Smooth muscle cell (in vitro differentiated cells): ENCODE measurements at regions not wholly inside any gene's neighbourhood (a gene's known extent, or its start where the extent isn't known, plus 50 kb on each side); places are given as distances from the start of the nearest gene placed in this dataset.

Experiments used
- DNase-seq: peaks from one replicate; lab custom pipeline; 2025; ENCODE audit not compliant: unreplicated experiment; lab: John Stamatoyannopoulos, UW
- H2AFZ ChIP-seq: fragments of 200-600 bp; sonication (generic); 2 replicates; pipeline ENCODE4 v1.6.0; 2016; ENCODE audit warnings: antibody characterized with exemption, low read depth, mild to moderate bottlenecking
- H3F3A ChIP-seq: fragments of 200-600 bp; sonication (generic); 2 replicates; pipeline ENCODE4 v1.6.0; 2017; ENCODE audit warnings: antibody characterized with exemption, low read depth
- H3K27ac ChIP-seq: fragments of 200-600 bp; sonication (generic); 2 replicates; pipeline ENCODE4 v1.5.1; 2016; ENCODE audit warnings: low read depth, mild to moderate bottlenecking
- H3K27me3 ChIP-seq: fragments of 200-600 bp; sonication (generic); 2 replicates; pipeline ENCODE4 v1.6.1; 2016; ENCODE audit warnings: low read depth, mild to moderate bottlenecking
- H3K36me3 ChIP-seq: fragments of 200-600 bp; sonication (generic); 2 replicates; pipeline ENCODE4 v1.5.1; 2016; ENCODE audit warnings: low read depth
- H3K4me1 ChIP-seq: fragments of 200-600 bp; sonication (generic); 2 replicates; pipeline ENCODE4 v1.5.1; 2016; ENCODE audit warnings: low read depth
- H3K4me2 ChIP-seq: fragments of 200-600 bp; sonication (generic); 2 replicates; pipeline ENCODE4 v1.6.0; 2016; ENCODE audit warnings: mild to moderate bottlenecking
- H3K4me3 ChIP-seq: fragments of 200-600 bp; sonication (generic); 2 replicates; pipeline ENCODE4 v1.5.1; 2016; ENCODE audit warnings: mild to moderate bottlenecking
- H3K79me2 ChIP-seq: fragments of 200-600 bp; sonication (generic); 2 replicates; pipeline ENCODE4 v1.6.0; 2016; ENCODE audit warnings: low read depth, mild to moderate bottlenecking
- H3K9ac ChIP-seq: fragments of 200-600 bp; sonication (generic); 2 replicates; pipeline ENCODE4 v1.6.0; 2016; ENCODE audit warnings: low read depth
- H3K9me3 ChIP-seq: fragments of 200-600 bp; sonication (generic); replicated peaks from 2 replicates; pipeline ENCODE4 v1.5.1; 2016; ENCODE audit warnings: low read depth
- H4K20me1 ChIP-seq: fragments of 200-600 bp; sonication (generic); 2 replicates; pipeline ENCODE4 v1.6.0; 2016; ENCODE audit warnings: low read depth
- WGBS: methylation state at CpG from one replicate; pipeline ENCODE4 v1.1.7; 2016; ENCODE audit warnings: low lambda C conversion rate; 5-methylcytosine and 5-hydroxymethylcytosine counted together
- TF ChIP-seq, protein P1 (sequence below): fragments of 200-600 bp; sonication (generic); IDR thresholded peaks from 2 replicates; pipeline ENCODE4 v1.5.1; 2017; ENCODE audit warnings: borderline replicate concordance, mild to moderate bottlenecking, antibody characterized with exemption; ENCODE audit not compliant: insufficient read depth, poor library complexity, severe bottlenecking

DNA sequence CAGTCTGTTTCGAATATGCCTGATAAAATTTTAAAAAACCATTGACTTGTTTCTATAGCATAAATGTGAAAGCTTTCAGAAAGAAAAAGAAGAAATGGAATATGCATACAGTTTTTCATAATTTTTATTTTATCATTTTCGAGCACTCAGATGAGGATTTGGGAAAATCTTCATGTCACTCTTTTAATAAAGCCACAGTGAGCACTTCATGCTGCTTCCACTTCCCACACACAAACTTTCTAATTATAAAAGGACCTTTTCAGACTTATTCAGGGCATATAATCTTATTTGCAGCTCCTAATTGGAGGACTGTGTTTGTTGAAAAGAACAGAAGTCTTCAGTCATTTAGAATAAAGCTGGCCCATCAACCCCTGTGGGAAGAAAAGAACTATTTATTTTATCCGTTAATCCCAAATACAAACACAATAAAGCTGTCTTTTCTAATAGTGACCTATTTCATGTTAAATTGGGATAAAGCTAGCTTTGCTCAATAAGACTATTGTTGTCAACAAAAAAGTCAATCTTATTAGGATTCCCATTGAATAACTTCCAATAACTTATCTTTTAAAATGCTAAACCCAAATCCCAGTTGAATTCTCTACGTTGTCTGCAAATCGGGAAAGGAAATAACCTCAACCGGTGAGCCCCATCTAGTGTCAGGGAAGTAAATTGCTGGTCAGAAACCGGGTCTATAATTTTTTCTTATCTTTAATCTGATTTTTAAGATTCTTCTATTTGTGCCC, 211.5 kb downstream of the PDGFRA start:
- no peaks in the 10 kb centered on the region for H3K9me3 ChIP-seq
- no peaks in the 10 kb centered on the region for H3F3A ChIP-seq
- no peaks in the 10 kb centered on the region for H3K79me2 ChIP-seq
- no peaks in the 10 kb centered on the region for H4K20me1 ChIP-seq
- H3K36me3 ChIP-seq: no peaks in the 10 kb centered on the region
- TF ChIP-seq, protein P1, sequence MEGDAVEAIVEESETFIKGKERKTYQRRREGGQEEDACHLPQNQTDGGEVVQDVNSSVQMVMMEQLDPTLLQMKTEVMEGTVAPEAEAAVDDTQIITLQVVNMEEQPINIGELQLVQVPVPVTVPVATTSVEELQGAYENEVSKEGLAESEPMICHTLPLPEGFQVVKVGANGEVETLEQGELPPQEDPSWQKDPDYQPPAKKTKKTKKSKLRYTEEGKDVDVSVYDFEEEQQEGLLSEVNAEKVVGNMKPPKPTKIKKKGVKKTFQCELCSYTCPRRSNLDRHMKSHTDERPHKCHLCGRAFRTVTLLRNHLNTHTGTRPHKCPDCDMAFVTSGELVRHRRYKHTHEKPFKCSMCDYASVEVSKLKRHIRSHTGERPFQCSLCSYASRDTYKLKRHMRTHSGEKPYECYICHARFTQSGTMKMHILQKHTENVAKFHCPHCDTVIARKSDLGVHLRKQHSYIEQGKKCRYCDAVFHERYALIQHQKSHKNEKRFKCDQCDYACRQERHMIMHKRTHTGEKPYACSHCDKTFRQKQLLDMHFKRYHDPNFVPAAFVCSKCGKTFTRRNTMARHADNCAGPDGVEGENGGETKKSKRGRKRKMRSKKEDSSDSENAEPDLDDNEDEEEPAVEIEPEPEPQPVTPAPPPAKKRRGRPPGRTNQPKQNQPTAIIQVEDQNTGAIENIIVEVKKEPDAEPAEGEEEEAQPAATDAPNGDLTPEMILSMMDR: peak; percentile 52
- peaks cover 4% of the 10 kb centered on the region for H3K27me3 ChIP-seq
- no peak overlapping the region for H2AFZ ChIP-seq
- 38% methylated on average over 7 of the region's 7 CpGs for WGBS
- no peak overlapping the region for H3K9ac ChIP-seq
- H3K4me3 ChIP-seq: no peak overlapping the region
- peaks cover 4% of the 10 kb centered on the region for H3K4me1 ChIP-seq
- no peak overlapping the region for H3K4me2 ChIP-seq
- no peak for DNase-seq
- H3K27ac ChIP-seq: no peak overlapping the region

DNA sequence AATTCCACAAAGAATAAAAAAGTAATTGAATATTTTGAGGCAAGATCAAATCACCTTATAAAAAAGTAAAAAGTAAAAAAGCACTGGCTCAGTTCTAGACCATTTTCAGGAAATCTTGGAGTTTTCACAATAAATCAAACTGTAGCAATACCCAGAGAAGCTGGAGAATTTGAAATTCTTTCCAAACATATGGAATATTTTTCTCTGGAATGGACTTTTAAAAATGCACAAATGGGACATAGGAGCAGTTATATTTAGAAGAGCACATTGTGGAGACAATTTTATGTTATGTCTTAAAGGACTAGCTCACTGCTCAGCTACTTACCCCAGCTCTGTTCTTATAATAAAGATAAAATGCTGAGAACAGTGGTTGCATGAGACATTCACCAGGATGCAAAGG, 211.9 kb upstream of the KIT start:
- no peak overlapping the region for H2AFZ ChIP-seq
- no peaks in the 10 kb centered on the region for H3K27me3 ChIP-seq
- no peaks in the 10 kb centered on the region for H3F3A ChIP-seq
- TF ChIP-seq, protein P1: no peak
- H3K27ac ChIP-seq: no peak overlapping the region
- no peak overlapping the region for H3K4me3 ChIP-seq
- peaks cover 4% of the 10 kb centered on the region for H3K4me1 ChIP-seq
- H4K20me1 ChIP-seq: no peaks in the 10 kb centered on the region
- no peak overlapping the region for H3K4me2 ChIP-seq
- no peak for DNase-seq
- no peaks in the 10 kb centered on the region for H3K36me3 ChIP-seq
- no peak overlapping the region for H3K9ac ChIP-seq
- no peaks in the 10 kb centered on the region for H3K79me2 ChIP-seq
- no peaks in the 10 kb centered on the region for H3K9me3 ChIP-seq

DNA sequence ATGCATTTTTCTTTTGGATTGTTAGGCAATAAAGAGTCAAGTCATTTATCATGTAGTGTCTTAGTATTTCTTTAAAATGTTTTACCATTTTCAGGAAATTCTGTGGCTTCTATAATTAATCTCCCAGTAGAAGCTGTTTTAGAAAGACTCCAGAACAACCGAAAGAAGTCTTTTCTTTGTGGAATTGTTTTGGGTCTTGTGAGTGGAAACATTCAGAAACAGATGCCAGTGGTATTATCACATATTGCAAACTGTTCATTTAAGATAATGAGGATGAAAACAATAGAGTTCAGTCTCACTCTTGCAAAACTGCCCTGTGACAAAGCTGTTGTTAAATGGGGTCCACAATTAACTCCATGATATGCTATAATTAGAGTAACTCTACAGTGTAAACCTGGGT, 211.2 kb upstream of the KIT start:
- TF ChIP-seq, protein P1: no peak
- H3K4me3 ChIP-seq: no peak overlapping the region
- DNase-seq: no peak

DNA sequence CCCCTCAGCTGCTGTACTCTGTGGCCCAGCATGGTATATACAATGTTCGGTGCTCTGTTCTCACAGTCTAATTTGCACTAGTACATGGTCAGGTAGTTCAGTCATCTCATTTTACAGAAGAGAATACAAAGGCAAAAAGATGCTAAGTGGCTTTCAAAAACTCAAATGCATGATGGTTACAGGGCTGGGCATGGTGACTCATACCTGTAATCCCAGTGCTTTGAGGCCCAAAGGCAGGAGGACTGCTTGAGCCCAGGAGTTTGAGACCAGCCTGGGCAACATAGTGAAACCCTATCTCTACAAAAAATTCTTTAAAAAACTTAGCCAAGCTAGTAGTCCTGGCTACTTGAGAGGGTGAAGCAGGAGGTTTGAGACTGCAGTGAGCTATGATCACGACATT, 210.5 kb upstream of the KIT start:
- no peaks in the 10 kb centered on the region for H3K9me3 ChIP-seq
- H2AFZ ChIP-seq: no peak overlapping the region
- WGBS: 90% methylated on average over 2 of the region's 2 CpGs
- no peak overlapping the region for H3K9ac ChIP-seq
- no peak overlapping the region for H3K27ac ChIP-seq
- no peaks in the 10 kb centered on the region for H4K20me1 ChIP-seq
- no peaks in the 10 kb centered on the region for H3K4me1 ChIP-seq
- no peak overlapping the region for H3K4me3 ChIP-seq
- H3K79me2 ChIP-seq: no peaks in the 10 kb centered on the region
- TF ChIP-seq, protein P1: no peak
- H3K36me3 ChIP-seq: no peaks in the 10 kb centered on the region
- no peak overlapping the region for H3K4me2 ChIP-seq
- DNase-seq: no peak
- no peaks in the 10 kb centered on the region for H3F3A ChIP-seq
- no peaks in the 10 kb centered on the region for H3K27me3 ChIP-seq

More for the DNA sequence above, 211.2 kb upstream of the KIT start:
- 26% methylated on average over 1 of the region's 1 CpG for WGBS
- Histone ChIP-seq H3K27ac (no peak overlapping the region), H3K36me3 (no peaks in the 10 kb centered on the region), H3K4me1 (no peaks in the 10 kb centered on the region), H3K79me2 (no peaks in the 10 kb centered on the region), H2AFZ (no peak overlapping the region), H3K9ac (no peak overlapping the region), H4K20me1 (no peaks in the 10 kb centered on the region), H3K27me3 (no peaks in the 10 kb centered on the region), H3F3A (no peaks in the 10 kb centered on the region), H3K9me3 (no peaks in the 10 kb centered on the region), H3K4me2 (no peak overlapping the region)
